HEK293T (cell line): ENCODE measurements at regions not wholly inside any gene's neighbourhood (a gene's known extent, or its start where the extent isn't known, plus 50 kb on each side); places are given as distances from the start of the nearest gene placed in this dataset.

ENCODE experiments used
- CTCF ChIA-PET: fragments of 350-600 bp; formaldehyde crosslinking; extraction: SDS; loops from one replicate; lab custom pipeline; 2021; ENCODE audit warnings: antibody characterized with exemption, inconsistent platforms; lab: Yijun Ruan, JAX
- POLR2A ChIA-PET: fragments of 350-600 bp; formaldehyde crosslinking; extraction: SDS; loops from one replicate; lab custom pipeline; 2020; ENCODE audit warnings: antibody characterized with exemption, inconsistent platforms; lab: Yijun Ruan, JAX
- DNase-seq: peaks from one replicate; pipeline ENCODE4 v3.0.0; 2012; ENCODE audit warnings: mixed read lengths; ENCODE audit errors: extremely low spot score
- ARNT ChIP-seq: fragments of 450-650 bp; IDR thresholded peaks from 2 replicates; pipeline ENCODE4 v1.6.1; 2017; ENCODE audit warnings: mild to moderate bottlenecking
- BHLHE40 ChIP-seq: fragments of 450-650 bp; IDR thresholded peaks from 2 replicates; pipeline ENCODE4 v1.6.1; 2016; ENCODE audit warnings: mild to moderate bottlenecking, moderate library complexity, borderline replicate concordance
- CTBP1 ChIP-seq: fragments of 450-650 bp; IDR thresholded peaks from 2 replicates; pipeline ENCODE4 v1.6.1; 2016; ENCODE audit warnings: borderline replicate concordance
- ELF4 ChIP-seq: fragments of 450-650 bp; IDR thresholded peaks from 2 replicates; pipeline ENCODE4 v1.6.1; 2017; ENCODE audit warnings: antibody characterized with exemption
- FOXA1 ChIP-seq: fragments of 450-650 bp; IDR thresholded peaks from 2 replicates; pipeline ENCODE4 v1.6.1; 2016; ENCODE audit warnings: mild to moderate bottlenecking
- FOXK2 ChIP-seq: fragments of 450-650 bp; IDR thresholded peaks from 2 replicates; pipeline ENCODE4 v1.6.1; 2016; ENCODE audit warnings: mild to moderate bottlenecking
- FOXM1 ChIP-seq: fragments of 450-650 bp; IDR thresholded peaks from 2 replicates; pipeline ENCODE4 v1.6.1; 2017; ENCODE audit warnings: mild to moderate bottlenecking, borderline replicate concordance
- HDGF ChIP-seq: fragments of 450-650 bp; IDR thresholded peaks from 2 replicates; pipeline ENCODE4 v1.6.1; 2017; ENCODE audit warnings: antibody characterized with exemption, borderline replicate concordance
- L3MBTL2 ChIP-seq: fragments of 450-650 bp; conservative IDR thresholded peaks from 2 replicates; pipeline ENCODE4 v1.6.1; 2016; ENCODE audit warnings: mild to moderate bottlenecking
- LEF1 ChIP-seq: fragments of 450-650 bp; IDR thresholded peaks from 2 replicates; pipeline ENCODE4 v1.6.1; 2017; ENCODE audit warnings: mild to moderate bottlenecking, borderline replicate concordance
- NFRKB ChIP-seq: fragments of 450-650 bp; IDR thresholded peaks from 2 replicates; pipeline ENCODE4 v1.6.1; 2016; ENCODE audit warnings: mild to moderate bottlenecking, moderate library complexity
- PKNOX1 ChIP-seq: fragments of 450-650 bp; IDR thresholded peaks from 2 replicates; pipeline ENCODE4 v1.6.1; 2016
- SP1 ChIP-seq: fragments of 450-650 bp; IDR thresholded peaks from 2 replicates; pipeline ENCODE4 v1.6.1; 2017
- SUZ12 ChIP-seq: fragments of 450-650 bp; IDR thresholded peaks from 2 replicates; pipeline ENCODE4 v1.6.1; 2016; ENCODE audit warnings: mild to moderate bottlenecking
- TARDBP ChIP-seq: fragments of 450-650 bp; IDR thresholded peaks from 2 replicates; pipeline ENCODE4 v1.6.1; 2016
- ZNF384 ChIP-seq: fragments of 450-650 bp; IDR thresholded peaks from 2 replicates; pipeline ENCODE4 v1.6.1; 2016

GRCh38 chr13:47832458-47832972 lies 168.6 kb downstream of the SUCLA2 start:
- CTCF ChIA-PET = no interaction called here
- POLR2A ChIA-PET = no interaction called here
- DNase-seq = no peak
- TF ChIP-seq TARDBP (no peak), FOXA1 (no peak), PKNOX1 (no peak), BHLHE40 (no peak), SP1 (no peak), HDGF (no peak), L3MBTL2 (no peak), NFRKB (no peak), LEF1 (no peak), ARNT (no peak), ZNF384 (no peak), SUZ12 (no peak), CTBP1 (no peak), ELF4 (no peak), FOXM1 (no peak), FOXK2 (no peak)

- CTCF ChIA-PET = no interaction called here
- TF ChIP-seq SP1 = no peak
- no peak for TF ChIP-seq ELF4
- no peak for TF ChIP-seq PKNOX1
- no peak for TF ChIP-seq FOXA1
- no peak for TF ChIP-seq FOXM1
- TF ChIP-seq NFRKB = no peak
- no peak for TF ChIP-seq SUZ12
- TF ChIP-seq FOXK2 = no peak
- no peak for TF ChIP-seq HDGF
- TF ChIP-seq TARDBP = no peak
- POLR2A ChIA-PET = interaction anchor here (0.6 kb wide), 1 partner anchor 1347 kb away, joined by 7 read pairs; no protein-coding TSS in a partner anchor
- no peak for DNase-seq
Observed at GRCh38 chr13:47831265-47831664, 169.8 kb downstream of the SUCLA2 start.

- DNase-seq = no peak
- TF ChIP-seq HDGF = no peak
- ChIA-PET CTCF (no interaction called here), POLR2A (no interaction called here)
Observed at GRCh38 chr13:47829690-47830089, 171.4 kb downstream of the SUCLA2 start.

GRCh38 chr13:47826471-47826870 lies 174.6 kb downstream of the SUCLA2 start:
- ChIA-PET POLR2A (no interaction called here), CTCF (no interaction called here)
- DNase-seq = no peak
- TF ChIP-seq FOXA1 = no peak
- TF ChIP-seq FOXK2 = no peak
- TF ChIP-seq SUZ12 = no peak
- no peak for TF ChIP-seq CTBP1
- no peak for TF ChIP-seq LEF1
- TF ChIP-seq TARDBP = no peak
- TF ChIP-seq PKNOX1 = no peak
- TF ChIP-seq ELF4 = no peak

- ChIA-PET POLR2A (no interaction called here), CTCF (no interaction called here)
- TF ChIP-seq L3MBTL2 (no peak), FOXM1 (no peak), FOXA1 (no peak), SP1 (no peak), ARNT (no peak), NFRKB (no peak), ZNF384 (no peak)
- no peak for DNase-seq
Observed at GRCh38 chr13:47822036-47822435, 179.0 kb downstream of the SUCLA2 start.

- CTCF ChIA-PET = no interaction called here
- POLR2A ChIA-PET = no interaction called here
- no peak for TF ChIP-seq L3MBTL2
- no peak for TF ChIP-seq TARDBP
- TF ChIP-seq FOXA1 = no peak
- TF ChIP-seq SP1 = no peak
- no peak for TF ChIP-seq ELF4
- no peak for TF ChIP-seq LEF1
- no peak for TF ChIP-seq PKNOX1
- TF ChIP-seq BHLHE40 = no peak
- no peak for TF ChIP-seq FOXK2
- no peak for TF ChIP-seq HDGF
- TF ChIP-seq SUZ12 = no peak
- TF ChIP-seq ZNF384 = no peak
- TF ChIP-seq CTBP1 = no peak
- DNase-seq = no peak
Observed at GRCh38 chr13:47816831-47817230, 184.2 kb downstream of the SUCLA2 start.

- DNase-seq = no peak
- TF ChIP-seq FOXA1 (no peak), TARDBP (no peak), PKNOX1 (no peak), ELF4 (no peak), NFRKB (no peak), BHLHE40 (no peak), FOXK2 (no peak), FOXM1 (no peak), LEF1 (no peak), SUZ12 (no peak), ARNT (no peak), L3MBTL2 (no peak), HDGF (no peak), SP1 (no peak), CTBP1 (no peak), ZNF384 (no peak)
- POLR2A ChIA-PET = no interaction called here
- CTCF ChIA-PET = no interaction called here
Observed at GRCh38 chr13:47813718-47814117, 187.4 kb downstream of the SUCLA2 start.
